ENCODE measurements at regions not wholly inside any gene's neighbourhood (a gene's known extent, or its start where the extent isn't known, plus 50 kb on each side); places are given as distances from the start of the nearest gene placed in this dataset.

DNA sequence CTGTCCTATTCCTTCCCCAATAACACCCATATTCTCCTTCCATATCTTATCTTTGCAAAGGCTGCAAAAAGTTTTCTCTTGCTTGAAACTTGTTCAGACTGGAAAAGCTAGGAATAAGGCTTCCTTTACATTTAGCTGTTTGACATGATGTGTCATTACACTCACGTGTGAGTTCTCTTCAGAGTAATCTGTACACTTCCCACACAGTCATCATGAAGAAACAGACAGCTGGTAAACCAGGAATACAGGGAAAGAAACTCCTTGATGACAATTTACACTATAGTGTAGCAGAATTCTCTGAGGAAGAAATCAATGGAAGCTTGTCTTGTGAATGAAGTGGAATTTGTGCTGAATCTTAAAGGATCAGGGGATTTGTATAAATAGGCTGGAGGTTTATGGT, 628.6 kb upstream of the CDH2 start:
- H3K4me3 ChIP-seq: no peak overlapping the region
- H3K36me3 ChIP-seq: no peaks in the 10 kb centered on the region
- no peak for TF ChIP-seq POLR2A (IDR thresholded peaks at IDR 0.05)
- TF ChIP-seq, protein P1, sequence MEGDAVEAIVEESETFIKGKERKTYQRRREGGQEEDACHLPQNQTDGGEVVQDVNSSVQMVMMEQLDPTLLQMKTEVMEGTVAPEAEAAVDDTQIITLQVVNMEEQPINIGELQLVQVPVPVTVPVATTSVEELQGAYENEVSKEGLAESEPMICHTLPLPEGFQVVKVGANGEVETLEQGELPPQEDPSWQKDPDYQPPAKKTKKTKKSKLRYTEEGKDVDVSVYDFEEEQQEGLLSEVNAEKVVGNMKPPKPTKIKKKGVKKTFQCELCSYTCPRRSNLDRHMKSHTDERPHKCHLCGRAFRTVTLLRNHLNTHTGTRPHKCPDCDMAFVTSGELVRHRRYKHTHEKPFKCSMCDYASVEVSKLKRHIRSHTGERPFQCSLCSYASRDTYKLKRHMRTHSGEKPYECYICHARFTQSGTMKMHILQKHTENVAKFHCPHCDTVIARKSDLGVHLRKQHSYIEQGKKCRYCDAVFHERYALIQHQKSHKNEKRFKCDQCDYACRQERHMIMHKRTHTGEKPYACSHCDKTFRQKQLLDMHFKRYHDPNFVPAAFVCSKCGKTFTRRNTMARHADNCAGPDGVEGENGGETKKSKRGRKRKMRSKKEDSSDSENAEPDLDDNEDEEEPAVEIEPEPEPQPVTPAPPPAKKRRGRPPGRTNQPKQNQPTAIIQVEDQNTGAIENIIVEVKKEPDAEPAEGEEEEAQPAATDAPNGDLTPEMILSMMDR (IDR thresholded peaks at IDR 0.05): no peak
- DNase-seq: no peak
- H3K9me3 ChIP-seq: peaks cover 0 to 4% of the 10 kb centered on the region in 2 donors
- intact Hi-C loops (cut with DNase I; ENCODE audit: low total_unique reads): no loop called here
- H3K27ac ChIP-seq: no peak overlapping the region
- H3K4me1 ChIP-seq: no peaks in the 10 kb centered on the region
- no peaks in the 10 kb centered on the region for H3K27me3 ChIP-seq

- no peaks in the 10 kb centered on the region for H3K27me3 ChIP-seq
- no peak overlapping the region for H3K27ac ChIP-seq
- H3K4me3 ChIP-seq: no peak overlapping the region
- intact Hi-C loops (cut with DNase I; ENCODE audit: low total_unique reads): no loop called here
- H3K9me3 ChIP-seq: peaks cover 0 to 4% of the 10 kb centered on the region in 2 donors
- no peak for DNase-seq
- no peak for TF ChIP-seq POLR2A (IDR thresholded peaks at IDR 0.05)
- TF ChIP-seq, protein P1 (IDR thresholded peaks at IDR 0.05): no peak
- H3K4me1 ChIP-seq: no peaks in the 10 kb centered on the region
- no peaks in the 10 kb centered on the region for H3K36me3 ChIP-seq
Observed at GRCh38 chr18:28804512-28805202, 627.7 kb upstream of the CDH2 start.

GRCh38 chr18:28802546-28802945, 625.6 kb upstream of the CDH2 start:
- Histone ChIP-seq H3K27ac (no peak overlapping the region), H3K4me3 (no peak overlapping the region), H3K27me3 (no peaks in the 10 kb centered on the region), H3K9me3 (no peaks in the 10 kb centered on the region), H3K36me3 (no peaks in the 10 kb centered on the region), H3K4me1 (no peaks in the 10 kb centered on the region)
- TF ChIP-seq POLR2A (IDR thresholded peaks at IDR 0.05): no peak
- TF ChIP-seq, protein P1 (IDR thresholded peaks at IDR 0.05): no peak
- intact Hi-C loops (cut with DNase I; ENCODE audit: low total_unique reads): no loop called here
- no peak for DNase-seq

- TF ChIP-seq POLR2A (IDR thresholded peaks at IDR 0.05): no peak
- TF ChIP-seq, protein P1 (IDR thresholded peaks at IDR 0.05): no peak
- Histone ChIP-seq H3K9me3 (no peaks in the 10 kb centered on the region), H3K4me3 (no peak overlapping the region), H3K27me3 (no peaks in the 10 kb centered on the region), H3K4me1 (no peaks in the 10 kb centered on the region), H3K36me3 (no peaks in the 10 kb centered on the region), H3K27ac (no peak overlapping the region)
- DNase-seq: no peak
- intact Hi-C loops (cut with DNase I; ENCODE audit: low total_unique reads): no loop called here
Observed at GRCh38 chr18:28801876-28802275, 624.9 kb upstream of the CDH2 start.

DNA sequence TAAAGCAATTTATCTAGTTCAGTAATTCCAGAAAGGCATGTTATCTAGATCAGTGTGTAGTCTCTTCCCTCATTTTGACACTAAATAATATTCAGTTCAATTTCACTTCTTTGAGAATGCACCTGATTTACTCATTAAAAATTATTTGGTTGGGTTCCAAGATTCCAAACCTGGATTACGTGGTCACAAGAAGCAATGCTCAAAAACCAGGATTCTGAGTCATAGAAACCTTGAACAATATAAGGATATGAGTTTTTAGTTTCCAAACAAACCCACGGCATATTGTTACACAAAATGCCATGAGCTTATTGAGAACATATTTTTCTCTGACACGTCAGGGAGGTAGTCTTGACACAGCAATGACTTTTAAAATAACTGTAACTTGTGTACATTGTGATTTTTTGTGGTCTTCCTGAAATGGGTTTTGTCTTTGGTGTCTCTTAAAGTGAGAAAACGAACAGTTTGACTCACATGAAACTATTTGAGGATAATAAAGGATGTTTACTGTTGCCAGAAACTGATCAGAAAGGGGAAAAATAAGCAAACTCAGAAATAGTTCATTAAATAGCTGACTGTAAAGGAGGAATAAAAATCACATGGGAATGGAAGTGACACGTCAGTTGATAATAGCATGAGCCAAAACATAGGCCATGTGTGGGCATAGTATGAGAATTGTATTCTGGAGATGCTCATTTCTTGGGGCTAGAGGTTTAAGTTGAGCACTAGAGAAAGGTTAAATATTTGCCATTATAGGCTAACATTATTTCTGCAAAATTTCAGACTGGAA, 617.7 kb upstream of the CDH2 start:
- no peaks in the 10 kb centered on the region for H3K9me3 ChIP-seq
- H3K36me3 ChIP-seq: no peaks in the 10 kb centered on the region
- intact Hi-C loops (cut with DNase I; ENCODE audit: low total_unique reads): no loop called here
- H3K27ac ChIP-seq: no peak overlapping the region
- no peaks in the 10 kb centered on the region for H3K4me1 ChIP-seq
- H3K27me3 ChIP-seq: no peaks in the 10 kb centered on the region
- TF ChIP-seq, protein P1 (IDR thresholded peaks at IDR 0.05): no peak
- no peak for TF ChIP-seq POLR2A (IDR thresholded peaks at IDR 0.05)
- DNase-seq: no peak
- H3K4me3 ChIP-seq: no peak overlapping the region

Measured in uterus (tissue), 3 donors.